HCT116 (cell line): ENCODE measurements at regions not wholly inside any gene's neighbourhood (a gene's known extent, or its start where the extent isn't known, plus 50 kb on each side); places are given as distances from the start of the nearest gene placed in this dataset.

ENCODE experiments used
- ATF3 ChIP-seq: IDR thresholded peaks from 2 replicates; pipeline ENCODE4 v1.6.1; 2012
- CTCF ChIP-seq, 3 experiments: fragments of 200-600 bp in 1 of 3; sonication (generic) in 1 of 3; IDR thresholded peaks in 2 of 3; conservative IDR thresholded peaks in 1 of 3; 2 replicates each; pipeline ENCODE4 v1.5.1; 2012 to 2017; ENCODE audit warnings: low read depth in 2 of 3, low read length in 2 of 3, antibody characterized with exemption in 1 of 3, borderline replicate concordance in 1 of 3, control low read depth in 1 of 3, mild to moderate bottlenecking in 1 of 3, mixed read lengths in 1 of 3, mixed run types in 1 of 3, moderate library complexity in 1 of 3; ENCODE audit not compliant: insufficient read depth in 1 of 3
- EGR1 ChIP-seq: IDR thresholded peaks from 2 replicates; pipeline ENCODE4 v1.6.1; 2012; ENCODE audit warnings: low read depth
- EZH2 ChIP-seq: fragments of 200-600 bp; sonication (generic); IDR thresholded peaks from 2 replicates; pipeline ENCODE4 v1.6.1; 2017; ENCODE audit warnings: antibody characterized with exemption, mixed run types
- POLR2A ChIP-seq: IDR thresholded peaks from 2 replicates; pipeline ENCODE4 v1.7.0; 2011; ENCODE audit warnings: borderline replicate concordance; ENCODE audit not compliant: insufficient read depth, insufficient read length; ENCODE audit errors: extremely low read depth
- POLR2AphosphoS5 ChIP-seq: IDR thresholded peaks from 2 replicates; pipeline ENCODE4 v1.6.1; 2011; ENCODE audit warnings: mild to moderate bottlenecking, low read depth, low read length, moderate library complexity
- RAD21 ChIP-seq: IDR thresholded peaks from 2 replicates; pipeline ENCODE4 v1.6.1; 2012; ENCODE audit warnings: low read depth, mild to moderate bottlenecking
- REST ChIP-seq: IDR thresholded peaks from 2 replicates; pipeline ENCODE4 v1.6.1; 2012; ENCODE audit warnings: low read depth
- SRF ChIP-seq: IDR thresholded peaks from 2 replicates; pipeline ENCODE4 v1.6.1; 2012; ENCODE audit warnings: low read depth
- TCF7L2 ChIP-seq: IDR thresholded peaks from 2 replicates; pipeline ENCODE4 v1.7.0; 2011; ENCODE audit warnings: borderline replicate concordance, inconsistent platforms; ENCODE audit not compliant: insufficient read depth, insufficient read length; ENCODE audit errors: extremely low read depth
- TF ChIP-seq, protein P1 (sequence below): IDR thresholded peaks from 2 replicates; pipeline ENCODE4 v1.6.1; 2011; ENCODE audit warnings: mild to moderate bottlenecking, low read length, moderate library complexity; ENCODE audit not compliant: insufficient replicate concordance; ENCODE audit errors: extremely low read depth

- TF ChIP-seq EZH2 (no peak), RAD21 (no peak), CTCF (IDR thresholded peaks at IDR 0.05 in 2 of 3, conservative IDR thresholded peaks at IDR 0.05 in 1 of 3; ENCODE audit: borderline replicate concordance in 1 of 3, insufficient read depth in 1 of 3, low read depth in 2 of 3, low read length in 2 of 3) (no peak), TCF7L2 (no peak), ATF3 (no peak), POLR2A (no peak), SRF (no peak), POLR2AphosphoS5 (no peak), EGR1 (no peak), REST (no peak)
- TF ChIP-seq, protein P1, sequence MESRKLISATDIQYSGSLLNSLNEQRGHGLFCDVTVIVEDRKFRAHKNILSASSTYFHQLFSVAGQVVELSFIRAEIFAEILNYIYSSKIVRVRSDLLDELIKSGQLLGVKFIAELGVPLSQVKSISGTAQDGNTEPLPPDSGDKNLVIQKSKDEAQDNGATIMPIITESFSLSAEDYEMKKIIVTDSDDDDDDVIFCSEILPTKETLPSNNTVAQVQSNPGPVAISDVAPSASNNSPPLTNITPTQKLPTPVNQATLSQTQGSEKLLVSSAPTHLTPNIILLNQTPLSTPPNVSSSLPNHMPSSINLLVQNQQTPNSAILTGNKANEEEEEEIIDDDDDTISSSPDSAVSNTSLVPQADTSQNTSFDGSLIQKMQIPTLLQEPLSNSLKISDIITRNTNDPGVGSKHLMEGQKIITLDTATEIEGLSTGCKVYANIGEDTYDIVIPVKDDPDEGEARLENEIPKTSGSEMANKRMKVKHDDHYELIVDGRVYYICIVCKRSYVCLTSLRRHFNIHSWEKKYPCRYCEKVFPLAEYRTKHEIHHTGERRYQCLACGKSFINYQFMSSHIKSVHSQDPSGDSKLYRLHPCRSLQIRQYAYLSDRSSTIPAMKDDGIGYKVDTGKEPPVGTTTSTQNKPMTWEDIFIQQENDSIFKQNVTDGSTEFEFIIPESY = no peak
Observed at GRCh38 chr10:81472927-81473470, 402.0 kb upstream of the NRG3 start.
